Activated naive CD8-positive, alpha-beta T cell treated with anti-CD3 and anti-CD28 coated beads, Interleukin-2, amount 50 U/mL, for 24 hours (primary cell): ENCODE measurements at regions not wholly inside any gene's neighbourhood (a gene's known extent, or its start where the extent isn't known, plus 50 kb on each side); places are given as distances from the start of the nearest gene placed in this dataset.

Experiments
- ATAC-seq: fragments of 150-1000 bp; cut with Tn5 transposase; one replicate; pipeline ENCODE4 v1.10.0; 2021
- DNase-seq: peaks from one replicate; pipeline ENCODE4 v3.0.0; 2021
- H3K27ac Mint-ChIP-seq: one replicate; pipeline ENCODE4 v1.8.0; 2021; ENCODE audit warnings: mild to moderate bottlenecking, mixed read lengths
- H3K27me3 Mint-ChIP-seq: one replicate; pipeline ENCODE4 v1.8.0; 2021; ENCODE audit warnings: mixed read lengths
- H3K36me3 Mint-ChIP-seq: one replicate; pipeline ENCODE4 v1.8.0; 2021; ENCODE audit warnings: low read depth, mixed read lengths
- H3K4me1 Mint-ChIP-seq: one replicate; pipeline ENCODE4 v1.8.0; 2021; ENCODE audit warnings: mixed read lengths
- H3K4me3 Mint-ChIP-seq: one replicate; pipeline ENCODE4 v1.8.0; 2021; ENCODE audit warnings: mild to moderate bottlenecking, moderate library complexity, mixed read lengths
- H3K9me3 Mint-ChIP-seq: one replicate; pipeline ENCODE4 v1.8.0; 2021; ENCODE audit warnings: mixed read lengths

DNA sequence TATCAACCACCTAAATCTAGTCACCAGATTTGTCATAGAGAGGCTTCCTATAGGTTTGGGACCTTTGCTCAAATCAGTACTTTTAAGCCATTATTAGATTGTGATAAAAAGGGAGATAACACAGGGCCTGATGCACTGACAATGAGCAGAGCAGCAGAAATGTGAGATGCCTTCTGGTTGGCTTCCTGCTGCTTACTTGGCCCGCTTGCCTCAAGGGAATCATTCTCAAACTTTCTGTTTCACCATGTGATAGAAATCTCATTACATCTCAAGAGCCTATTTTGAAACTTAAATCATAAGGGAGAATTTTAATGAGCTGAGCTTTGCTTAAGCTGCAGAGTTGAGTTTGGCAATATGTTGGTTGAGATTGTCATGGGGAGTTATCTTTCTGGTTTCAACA, 606.0 kb downstream of the DHX35 start:
- Mint-ChIP-seq H3K4me3 (no peak overlapping the region), H3K27me3 (no peaks in the 10 kb centered on the region), H3K36me3 (no peaks in the 10 kb centered on the region), H3K9me3 (no peaks in the 10 kb centered on the region), H3K4me1 (no peaks in the 10 kb centered on the region), H3K27ac (no peak overlapping the region)
- DNase-seq (no peak), ATAC-seq (no peak)

DNA sequence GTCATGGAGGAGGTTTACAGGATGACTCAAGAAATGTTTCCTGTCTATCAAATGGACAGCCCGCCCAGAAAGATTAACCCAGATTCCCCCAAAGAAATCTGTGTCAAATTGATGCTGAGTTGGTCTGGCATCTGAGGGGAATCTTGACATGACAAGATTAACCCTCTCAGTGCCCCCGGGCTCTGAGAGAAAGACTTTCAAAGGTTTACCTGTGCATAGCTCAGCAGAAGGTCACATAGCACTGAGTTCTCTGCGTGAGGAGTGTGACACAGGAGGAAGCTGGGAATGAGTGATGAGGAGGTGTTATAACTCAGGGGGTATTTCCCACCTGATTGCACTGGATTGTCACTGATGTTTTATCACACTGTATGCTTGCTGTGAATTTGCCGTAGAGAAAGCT, 601.2 kb downstream of the DHX35 start:
- H3K4me1 Mint-ChIP-seq = no peaks in the 10 kb centered on the region
- no peaks in the 10 kb centered on the region for H3K9me3 Mint-ChIP-seq
- no peak overlapping the region for H3K27ac Mint-ChIP-seq
- no peak for ATAC-seq
- no peak for DNase-seq
- no peaks in the 10 kb centered on the region for H3K36me3 Mint-ChIP-seq
- H3K4me3 Mint-ChIP-seq = no peak overlapping the region
- no peaks in the 10 kb centered on the region for H3K27me3 Mint-ChIP-seq

DNA sequence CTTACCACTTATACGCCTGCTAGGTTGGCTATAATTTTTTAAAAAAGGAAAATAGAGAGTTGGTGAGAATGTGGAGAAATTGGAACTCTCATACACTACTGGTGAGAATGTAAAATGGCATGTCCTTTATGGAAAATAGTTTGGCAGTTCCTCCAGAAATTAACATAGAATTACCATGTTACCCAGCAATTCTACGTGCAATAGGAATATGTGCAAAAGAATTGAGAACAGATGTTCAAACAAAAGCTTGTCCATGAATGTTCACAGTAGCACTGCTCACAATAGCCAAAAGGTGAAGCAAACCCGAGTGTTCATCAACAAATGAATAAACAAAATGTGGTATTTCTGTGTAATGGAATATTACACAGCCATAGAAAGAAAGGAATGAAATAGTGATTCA, 592.2 kb downstream of the DHX35 start:
- ATAC-seq (no peak), DNase-seq (no peak)
- no peaks in the 10 kb centered on the region for H3K36me3 Mint-ChIP-seq
- no peaks in the 10 kb centered on the region for H3K9me3 Mint-ChIP-seq
- H3K27me3 Mint-ChIP-seq = no peaks in the 10 kb centered on the region
- H3K27ac Mint-ChIP-seq = no peak overlapping the region
- H3K4me3 Mint-ChIP-seq = no peak overlapping the region
- no peaks in the 10 kb centered on the region for H3K4me1 Mint-ChIP-seq

DNA sequence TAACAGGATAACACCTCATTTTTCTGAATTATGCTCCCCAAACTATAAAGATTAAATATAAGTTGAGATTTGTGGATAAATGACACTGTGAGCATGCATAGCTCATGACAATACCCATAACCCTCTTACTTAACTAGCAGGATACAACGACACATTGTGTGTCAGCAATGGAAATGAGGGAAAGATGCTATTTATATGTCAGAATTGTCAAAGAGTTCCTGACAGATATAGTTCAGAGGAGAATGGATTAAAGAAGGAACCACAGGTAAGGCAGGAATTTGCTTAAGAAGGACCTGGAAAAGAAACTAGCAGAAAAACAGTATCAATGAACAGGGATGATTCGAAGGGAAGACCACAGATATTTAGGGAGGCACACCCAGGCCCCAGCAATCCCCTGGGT, 591.0 kb downstream of the DHX35 start:
- H3K27ac Mint-ChIP-seq = no peak overlapping the region
- no peak overlapping the region for H3K4me3 Mint-ChIP-seq
- DNase-seq (no peak), ATAC-seq (no peak)
- no peaks in the 10 kb centered on the region for H3K36me3 Mint-ChIP-seq
- H3K27me3 Mint-ChIP-seq = no peaks in the 10 kb centered on the region
- no peaks in the 10 kb centered on the region for H3K9me3 Mint-ChIP-seq
- H3K4me1 Mint-ChIP-seq = no peaks in the 10 kb centered on the region

DNA sequence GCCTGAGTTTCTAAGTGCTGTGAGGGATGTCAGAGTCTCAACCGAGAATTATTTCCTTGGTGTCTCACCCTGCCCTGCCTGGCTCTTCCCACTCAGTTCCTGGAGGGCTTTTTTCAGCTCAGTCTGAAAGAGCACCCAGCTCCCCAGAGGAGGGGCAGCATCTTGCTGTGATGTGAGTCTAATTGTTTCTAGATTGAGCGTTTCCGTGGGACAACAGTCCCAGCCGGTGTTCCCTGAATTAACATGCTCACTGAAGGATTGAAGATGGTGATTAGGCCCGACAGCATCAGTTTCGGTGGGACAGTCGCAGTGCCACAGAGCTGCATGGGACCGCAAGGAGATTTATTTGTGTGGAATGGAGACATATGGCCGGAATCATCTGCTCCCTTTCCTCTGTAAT, 587.6 kb downstream of the DHX35 start:
- ATAC-seq (no peak), DNase-seq (no peak)
- no peak overlapping the region for H3K27ac Mint-ChIP-seq

DNA sequence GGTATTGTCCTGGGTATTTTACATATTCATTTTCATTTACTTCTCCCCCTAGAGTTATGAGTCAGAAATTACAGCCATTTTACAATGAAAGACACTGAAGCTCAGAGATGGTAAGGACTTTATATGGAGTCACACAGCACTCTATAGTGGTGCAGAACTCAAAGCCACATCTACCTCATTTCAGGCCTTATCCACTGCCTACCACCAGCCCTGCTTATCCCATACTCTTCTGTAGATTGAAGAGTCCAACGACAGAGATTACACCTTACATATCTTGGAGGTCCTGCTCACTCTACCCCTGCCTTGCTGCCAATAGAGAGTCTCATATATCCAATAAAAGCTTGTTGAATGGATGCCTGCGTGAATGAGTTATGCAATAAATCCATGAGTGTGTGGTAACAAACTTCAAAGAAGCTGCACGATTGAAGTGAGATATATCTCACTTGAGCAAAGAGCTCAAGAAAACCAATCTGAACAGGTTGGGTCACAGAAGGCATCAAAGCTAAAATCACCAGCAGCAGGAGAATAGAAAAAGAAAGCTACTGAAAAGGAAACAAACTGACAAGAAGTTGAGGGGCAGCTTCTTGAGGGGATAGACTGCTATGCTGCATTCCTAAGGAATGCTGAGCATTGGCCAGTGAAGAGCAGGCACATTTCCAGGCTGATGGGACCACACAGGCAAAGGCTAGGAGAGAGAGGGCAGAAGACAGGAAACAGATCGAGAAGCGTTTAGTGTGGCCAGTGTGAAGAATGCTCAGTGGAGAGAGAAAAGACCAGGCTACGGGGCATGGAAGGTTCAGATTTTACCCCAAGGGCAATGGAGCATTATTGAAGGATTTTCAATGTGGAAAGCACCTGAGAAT, 585.6 kb downstream of the DHX35 start:
- no peak overlapping the region for H3K4me3 Mint-ChIP-seq
- H3K27ac Mint-ChIP-seq = no peak overlapping the region
- peaks cover 2% of the 10 kb centered on the region for H3K9me3 Mint-ChIP-seq
- ATAC-seq = no peak
- no peak for DNase-seq
- peaks cover 1% of the 10 kb centered on the region for H3K27me3 Mint-ChIP-seq
- no peaks in the 10 kb centered on the region for H3K36me3 Mint-ChIP-seq
- H3K4me1 Mint-ChIP-seq = no peaks in the 10 kb centered on the region

More for the DNA sequence above, 587.6 kb downstream of the DHX35 start:
- Mint-ChIP-seq H3K9me3 (no peaks in the 10 kb centered on the region), H3K27me3 (no peaks in the 10 kb centered on the region), H3K36me3 (no peaks in the 10 kb centered on the region), H3K4me1 (no peaks in the 10 kb centered on the region), H3K4me3 (no peak overlapping the region)

DNA sequence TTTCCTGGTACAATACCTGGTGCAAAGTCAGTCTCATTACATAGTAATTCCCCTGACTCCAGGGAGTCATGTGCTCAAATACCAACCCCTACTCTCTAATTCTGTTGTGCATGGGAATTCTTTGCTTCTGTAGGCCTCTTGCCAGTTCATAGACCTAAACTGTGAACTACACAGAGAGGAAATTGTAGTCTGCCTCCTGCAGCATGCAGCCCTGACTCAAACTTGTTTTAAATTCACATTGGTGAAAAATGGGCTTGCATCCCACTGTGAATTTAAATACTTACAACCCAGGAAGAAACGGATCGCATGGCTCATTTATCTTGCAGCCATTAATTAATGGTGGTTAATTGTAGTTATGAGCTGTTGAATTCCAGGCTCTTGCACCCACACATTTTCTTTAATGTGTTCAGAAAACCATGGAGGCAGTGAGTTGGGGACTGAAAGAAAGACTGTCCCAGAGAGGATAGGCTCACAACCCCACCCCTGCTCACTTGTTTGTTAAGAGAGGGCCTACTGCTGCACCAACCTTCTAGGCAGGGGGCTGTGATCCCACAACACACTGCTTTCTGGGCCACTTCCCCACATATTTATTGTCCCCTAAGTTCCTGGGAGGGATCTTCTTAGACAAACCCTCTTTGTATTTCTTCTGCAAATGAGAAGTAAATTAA, 579.1 kb downstream of the DHX35 start:
- no peak for ATAC-seq
- Mint-ChIP-seq H3K4me1 (no peaks in the 10 kb centered on the region), H3K27me3 (peaks cover 4% of the 10 kb centered on the region), H3K4me3 (no peak overlapping the region), H3K27ac (no peak overlapping the region), H3K9me3 (peaks cover 8% of the 10 kb centered on the region), H3K36me3 (no peaks in the 10 kb centered on the region)
- DNase-seq = no peak

DNA sequence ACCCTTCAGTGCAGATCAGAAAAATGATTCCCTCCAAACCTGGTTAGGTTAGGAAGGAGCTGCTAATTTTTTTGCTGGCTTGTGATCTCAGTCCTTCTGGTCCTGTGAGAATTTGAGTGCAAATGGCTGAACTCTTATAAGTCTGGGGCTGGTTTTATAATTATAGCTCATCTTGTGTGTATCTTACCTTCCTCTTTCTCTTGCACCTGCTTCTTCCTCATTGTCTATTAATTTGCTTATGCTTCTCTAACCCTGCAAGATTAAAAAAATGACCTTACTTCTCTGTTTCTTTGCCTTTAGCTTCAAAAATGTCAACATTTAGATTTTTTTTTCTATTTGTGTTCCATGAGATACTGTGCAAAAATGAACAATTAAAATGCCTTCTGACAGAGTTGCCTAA, 576.2 kb downstream of the DHX35 start:
- no peak for ATAC-seq
- Mint-ChIP-seq H3K9me3 (peaks cover 8% of the 10 kb centered on the region), H3K36me3 (no peaks in the 10 kb centered on the region), H3K27me3 (peaks cover 4% of the 10 kb centered on the region), H3K27ac (no peak overlapping the region), H3K4me1 (no peaks in the 10 kb centered on the region), H3K4me3 (no peak overlapping the region)
- DNase-seq = no peak

DNA sequence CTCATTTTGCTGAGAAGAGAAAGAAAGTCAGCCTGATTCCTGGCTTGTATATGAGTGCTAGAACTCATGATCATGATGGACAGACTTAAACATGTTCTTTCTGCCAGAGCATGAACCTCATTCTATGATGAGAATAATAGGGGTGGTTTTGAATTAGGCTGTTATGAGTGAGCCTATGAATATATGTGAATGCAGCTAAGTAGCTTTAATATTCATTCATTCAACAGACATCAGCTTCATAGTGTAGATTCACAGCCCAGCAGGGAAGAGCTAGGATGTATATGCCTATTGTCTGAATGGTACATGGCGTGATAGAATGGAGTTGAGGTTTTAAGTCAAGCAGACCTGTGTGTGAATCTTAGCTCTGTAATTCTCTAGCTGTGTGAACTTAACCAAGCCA, 573.2 kb downstream of the DHX35 start:
- no peaks in the 10 kb centered on the region for H3K4me1 Mint-ChIP-seq
- peaks cover 1% of the 10 kb centered on the region for H3K27me3 Mint-ChIP-seq
- ATAC-seq = no peak
- H3K27ac Mint-ChIP-seq = no peak overlapping the region
- no peak overlapping the region for H3K4me3 Mint-ChIP-seq
- peaks cover 4% of the 10 kb centered on the region for H3K9me3 Mint-ChIP-seq
- no peaks in the 10 kb centered on the region for H3K36me3 Mint-ChIP-seq
- no peak for DNase-seq

DNA sequence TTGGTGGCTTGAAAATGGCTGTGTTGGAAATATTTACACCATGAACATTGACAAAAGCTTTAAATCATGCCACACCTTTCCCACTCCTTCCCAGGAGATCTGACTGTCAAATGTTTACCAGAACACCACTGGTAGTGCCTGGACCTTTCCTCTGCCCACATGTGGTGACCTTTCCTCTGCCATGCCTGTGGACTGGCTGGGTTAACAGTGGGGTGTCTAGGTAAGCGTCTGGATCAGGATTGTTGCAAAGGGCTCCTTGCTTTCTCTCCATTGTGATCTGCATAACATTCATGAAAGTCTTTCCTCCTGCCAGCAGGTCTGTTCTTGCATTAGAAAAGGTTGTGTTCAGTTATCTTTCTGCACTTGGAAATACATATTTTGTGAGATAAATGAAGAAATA, 572.7 kb downstream of the DHX35 start:
- no peak overlapping the region for H3K27ac Mint-ChIP-seq
- DNase-seq (no peak), ATAC-seq (no peak)
- H3K4me3 Mint-ChIP-seq = no peak overlapping the region
- H3K27me3 Mint-ChIP-seq = peaks cover 1% of the 10 kb centered on the region
- no peaks in the 10 kb centered on the region for H3K4me1 Mint-ChIP-seq
- H3K9me3 Mint-ChIP-seq = peaks cover under 1% of the 10 kb centered on the region
- H3K36me3 Mint-ChIP-seq = no peaks in the 10 kb centered on the region

DNA sequence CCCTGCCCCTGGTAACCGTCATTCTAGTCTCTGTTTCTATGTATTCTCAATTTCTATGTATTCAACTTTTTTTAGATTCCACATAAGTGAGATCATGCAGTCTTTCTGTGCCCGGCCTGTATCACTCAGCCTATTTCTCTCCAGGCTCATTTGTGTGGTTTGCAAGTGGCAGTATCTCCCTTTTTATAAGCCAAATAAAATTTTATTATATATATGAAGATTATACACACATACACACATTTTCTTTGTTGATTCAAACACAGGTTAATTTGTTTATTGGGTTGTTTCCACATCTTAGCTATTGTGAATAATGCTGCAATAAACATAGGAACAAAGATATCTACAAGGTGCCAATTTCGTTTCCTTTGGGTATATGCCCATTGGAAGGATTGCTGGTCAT, 571.7 kb downstream of the DHX35 start:
- no peak overlapping the region for H3K4me3 Mint-ChIP-seq
- no peak for ATAC-seq
- H3K27ac Mint-ChIP-seq = no peak overlapping the region
- no peaks in the 10 kb centered on the region for H3K36me3 Mint-ChIP-seq
- no peak for DNase-seq
- H3K4me1 Mint-ChIP-seq = no peaks in the 10 kb centered on the region
- peaks cover 1% of the 10 kb centered on the region for H3K27me3 Mint-ChIP-seq
- no peaks in the 10 kb centered on the region for H3K9me3 Mint-ChIP-seq

DNA sequence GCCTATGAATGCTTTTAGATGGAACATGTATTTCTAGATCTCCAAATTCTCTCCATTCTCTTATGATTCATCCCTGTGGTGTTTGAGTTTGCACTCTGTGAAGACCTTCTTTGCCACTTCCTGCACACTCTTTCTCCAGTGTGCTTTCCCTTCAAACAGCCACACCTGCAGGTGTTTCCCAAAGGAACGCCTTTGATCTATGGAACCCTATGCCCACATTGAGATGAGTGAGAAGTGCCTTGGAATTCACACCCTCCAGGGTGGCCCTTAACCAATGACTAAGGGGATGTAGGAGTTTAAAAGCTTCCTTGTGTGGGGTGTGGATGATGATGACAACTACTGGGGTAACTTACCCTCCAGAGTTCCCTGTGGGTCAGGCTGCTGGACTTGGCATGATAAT, 570.1 kb downstream of the DHX35 start:
- Mint-ChIP-seq H3K9me3 (no peaks in the 10 kb centered on the region), H3K4me1 (no peaks in the 10 kb centered on the region), H3K27me3 (peaks cover 1% of the 10 kb centered on the region), H3K36me3 (no peaks in the 10 kb centered on the region), H3K27ac (no peak overlapping the region), H3K4me3 (no peak overlapping the region)
- ATAC-seq (no peak), DNase-seq (no peak)

DNA sequence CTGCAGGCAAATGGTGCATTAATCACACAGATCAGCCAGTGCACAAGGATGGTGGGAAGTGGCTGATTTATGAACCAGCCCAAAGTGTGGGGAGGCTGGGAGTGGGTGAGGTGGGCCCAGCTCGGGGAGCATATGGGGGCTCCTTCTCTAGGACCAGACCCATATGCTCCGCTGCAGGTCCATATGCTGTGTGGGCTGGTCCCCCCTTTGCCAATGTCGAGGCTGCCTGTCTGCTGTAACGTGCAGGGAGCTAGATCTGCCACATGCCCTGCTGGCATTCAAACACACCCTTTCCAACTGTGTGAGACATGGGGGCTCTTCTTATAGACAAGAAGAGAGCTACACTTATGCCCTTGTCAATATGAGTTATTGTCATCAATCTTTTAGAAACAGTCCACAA, 566.3 kb downstream of the DHX35 start:
- no peaks in the 10 kb centered on the region for H3K9me3 Mint-ChIP-seq
- DNase-seq (no peak), ATAC-seq (no peak)
- H3K27ac Mint-ChIP-seq = no peak overlapping the region
- H3K4me3 Mint-ChIP-seq = no peak overlapping the region
- H3K36me3 Mint-ChIP-seq = no peaks in the 10 kb centered on the region
- H3K27me3 Mint-ChIP-seq = peaks cover 1% of the 10 kb centered on the region
- H3K4me1 Mint-ChIP-seq = no peaks in the 10 kb centered on the region

DNA sequence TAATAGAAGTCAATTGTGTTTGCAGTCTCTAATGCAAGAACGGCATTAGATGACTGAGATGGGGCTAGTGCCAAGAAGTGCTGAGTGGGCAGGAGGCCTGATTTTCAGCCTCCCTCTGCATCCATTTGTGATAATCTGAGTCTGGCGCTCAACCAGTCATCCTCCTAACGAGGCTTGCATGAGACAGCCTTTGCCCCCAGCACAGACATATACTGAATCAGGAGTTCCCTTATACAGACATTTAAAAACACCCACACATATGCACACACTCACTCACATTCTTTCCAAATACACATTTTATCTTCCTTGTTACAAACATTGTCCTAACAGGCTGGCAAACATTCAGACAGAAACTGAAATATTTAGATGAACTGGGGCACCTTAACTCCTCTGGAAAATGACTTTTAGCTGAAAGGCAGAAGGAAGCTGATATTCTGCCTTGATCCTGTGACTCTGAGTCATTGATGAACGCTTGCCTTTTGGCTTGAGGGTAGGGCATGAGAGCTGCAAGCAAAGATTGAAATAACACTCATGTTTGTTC, 562.3 kb downstream of the DHX35 start:
- DNase-seq (no peak), ATAC-seq (no peak)
- Mint-ChIP-seq H3K4me3 (no peak overlapping the region), H3K4me1 (no peaks in the 10 kb centered on the region), H3K9me3 (peaks cover 3% of the 10 kb centered on the region), H3K27ac (no peak overlapping the region), H3K27me3 (no peaks in the 10 kb centered on the region), H3K36me3 (no peaks in the 10 kb centered on the region)

DNA sequence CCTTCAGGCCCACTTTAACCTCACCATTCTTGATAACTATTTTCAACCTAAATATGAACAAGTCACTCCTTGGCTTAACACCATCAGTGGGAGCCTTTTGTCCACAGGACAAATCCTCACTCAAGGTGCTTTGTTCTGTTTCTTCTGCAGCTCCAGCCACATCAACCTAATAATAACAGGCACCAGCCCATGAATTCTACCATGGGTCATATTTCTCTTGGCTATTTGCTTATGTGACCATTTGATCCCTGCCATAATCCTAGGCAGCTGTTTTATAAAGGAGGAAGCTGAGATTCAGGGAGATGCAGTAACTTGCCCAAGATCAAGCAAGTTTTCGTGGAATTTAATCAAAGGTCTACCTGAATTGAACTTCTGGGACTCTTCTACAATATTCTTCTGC, 561.3 kb downstream of the DHX35 start:
- Mint-ChIP-seq H3K4me3 (no peak overlapping the region), H3K27ac (no peak overlapping the region)

More for the DNA sequence above, 561.3 kb downstream of the DHX35 start:
- Mint-ChIP-seq H3K27me3 (no peaks in the 10 kb centered on the region), H3K36me3 (no peaks in the 10 kb centered on the region), H3K9me3 (peaks cover 3% of the 10 kb centered on the region), H3K4me1 (no peaks in the 10 kb centered on the region)
- ATAC-seq (no peak), DNase-seq (no peak)
